ENCODE measurements at regions not wholly inside any gene's neighbourhood (a gene's known extent, or its start where the extent isn't known, plus 50 kb on each side); places are given as distances from the start of the nearest gene placed in this dataset.

- no peak overlapping the region for H3K4me3 ChIP-seq (ENCODE audit: low read depth, low read length)
- DNase-seq (ENCODE audit: low read depth), result no peak
- TF ChIP-seq POLR2A (IDR thresholded peaks at IDR 0.05; ENCODE audit: extremely low read depth, insufficient read length) (no peak), MYC (IDR thresholded peaks at IDR 0.05; ENCODE audit: low read depth, low read length) (no peak), CTCF (IDR thresholded peaks at IDR 0.05; ENCODE audit: low read depth, low read length) (no peak)
- TF ChIP-seq, protein P1, sequence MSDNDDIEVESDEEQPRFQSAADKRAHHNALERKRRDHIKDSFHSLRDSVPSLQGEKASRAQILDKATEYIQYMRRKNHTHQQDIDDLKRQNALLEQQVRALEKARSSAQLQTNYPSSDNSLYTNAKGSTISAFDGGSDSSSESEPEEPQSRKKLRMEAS (IDR thresholded peaks at IDR 0.05; ENCODE audit: low read depth, low read length), result no peak
Measured at GRCh38 chr3:84586427-84586826, 372.4 kb upstream of the CADM2 start.

DNA sequence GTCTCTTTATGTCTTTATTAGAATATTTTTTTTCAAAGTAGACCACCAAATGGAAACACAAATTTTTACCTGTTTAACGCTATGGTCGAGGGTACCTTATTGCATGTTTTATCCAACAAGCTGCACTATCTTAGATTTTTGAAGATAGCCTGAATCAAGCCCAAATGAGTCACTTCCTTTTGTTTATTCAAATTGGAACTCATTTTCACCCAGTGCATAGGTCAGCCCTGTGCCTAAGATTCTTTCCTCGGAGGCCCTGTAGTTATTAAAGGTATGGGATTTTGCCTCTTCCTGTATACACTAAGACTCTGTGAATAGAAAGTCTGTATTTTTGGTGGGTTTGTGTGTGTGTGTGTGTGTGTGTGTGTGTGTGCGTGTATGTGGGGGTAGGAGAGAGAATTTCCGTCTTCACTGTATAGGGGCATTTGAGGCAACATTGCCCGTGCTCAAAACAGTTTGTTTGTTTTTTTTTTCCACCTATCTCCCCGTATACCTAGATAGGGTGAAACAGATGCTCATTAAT is 358.0 kb upstream of the CADM2 start:
- TF ChIP-seq MYC (IDR thresholded peaks at IDR 0.05; ENCODE audit: low read depth, low read length) (no peak), CTCF (IDR thresholded peaks at IDR 0.05; ENCODE audit: low read depth, low read length) (no peak), POLR2A (IDR thresholded peaks at IDR 0.05; ENCODE audit: extremely low read depth, insufficient read length) (no peak)
- TF ChIP-seq, protein P1 (IDR thresholded peaks at IDR 0.05; ENCODE audit: low read depth, low read length), result no peak
- H3K4me3 ChIP-seq (ENCODE audit: low read depth, low read length), result no peak overlapping the region
- DNase-seq (ENCODE audit: low read depth), result no peak

DNA sequence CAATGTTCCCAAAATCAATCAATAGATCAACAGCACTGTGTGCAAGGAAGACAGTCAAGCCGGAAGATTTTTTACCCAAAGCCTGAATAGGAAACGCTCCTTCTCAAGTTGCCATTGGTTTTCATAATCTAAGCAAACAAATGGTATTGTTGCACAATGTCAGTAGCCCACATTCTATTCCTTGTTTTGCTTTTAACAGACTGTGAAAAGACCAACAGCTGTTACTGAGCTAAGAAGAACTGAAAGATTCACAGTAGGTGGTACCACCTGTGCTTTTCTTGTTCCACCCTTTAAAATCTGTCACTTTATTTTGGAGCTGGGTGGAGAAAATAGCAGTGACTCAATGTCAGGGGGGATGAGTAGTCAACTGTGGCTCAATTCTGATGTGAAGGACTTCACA is 357.5 kb upstream of the CADM2 start:
- no peak overlapping the region for H3K4me3 ChIP-seq (ENCODE audit: low read depth, low read length)
- TF ChIP-seq MYC (IDR thresholded peaks at IDR 0.05; ENCODE audit: low read depth, low read length) (no peak), POLR2A (IDR thresholded peaks at IDR 0.05; ENCODE audit: extremely low read depth, insufficient read length) (no peak), CTCF (IDR thresholded peaks at IDR 0.05; ENCODE audit: low read depth, low read length) (no peak)
- TF ChIP-seq, protein P1 (IDR thresholded peaks at IDR 0.05; ENCODE audit: low read depth, low read length), result no peak
- DNase-seq (ENCODE audit: low read depth), result no peak

GRCh38 chr3:84621823-84622222 is 337.0 kb upstream of the CADM2 start:
- no peak overlapping the region for H3K4me3 ChIP-seq (ENCODE audit: low read depth, low read length)
- TF ChIP-seq POLR2A (IDR thresholded peaks at IDR 0.05; ENCODE audit: extremely low read depth, insufficient read length) (no peak), MYC (IDR thresholded peaks at IDR 0.05; ENCODE audit: low read depth, low read length) (no peak), CTCF (IDR thresholded peaks at IDR 0.05; ENCODE audit: low read depth, low read length) (no peak)
- TF ChIP-seq, protein P1 (IDR thresholded peaks at IDR 0.05; ENCODE audit: low read depth, low read length), result no peak
- no peak for DNase-seq (ENCODE audit: low read depth)

DNA sequence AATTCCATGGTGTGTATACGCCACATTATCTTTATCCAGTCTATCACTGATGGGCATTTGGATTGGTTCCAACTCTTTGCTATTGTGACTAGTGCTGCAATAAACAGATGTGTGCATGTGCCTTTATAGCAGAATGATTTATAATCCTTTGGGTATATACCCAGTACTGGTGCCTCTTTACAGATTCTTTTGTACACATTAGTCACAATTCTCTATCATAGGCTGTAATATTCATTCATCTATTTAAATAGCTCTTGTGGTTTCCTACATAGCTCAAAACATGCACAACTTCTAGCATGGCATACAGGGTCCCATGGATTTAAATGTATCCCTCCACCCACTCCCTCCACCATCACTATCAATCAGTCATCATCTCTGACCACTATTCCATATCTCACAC is 324.1 kb upstream of the CADM2 start:
- TF ChIP-seq, protein P1 (IDR thresholded peaks at IDR 0.05; ENCODE audit: low read depth, low read length), result no peak
- no peak for TF ChIP-seq POLR2A (IDR thresholded peaks at IDR 0.05; ENCODE audit: extremely low read depth, insufficient read length)
- TF ChIP-seq MYC (IDR thresholded peaks at IDR 0.05; ENCODE audit: low read depth, low read length), result no peak
- TF ChIP-seq CTCF (IDR thresholded peaks at IDR 0.05; ENCODE audit: low read depth, low read length), result no peak
- DNase-seq (ENCODE audit: low read depth), result no peak
- H3K4me3 ChIP-seq (ENCODE audit: low read depth, low read length), result no peak overlapping the region

All from NB4 (cell line).